K562 (cell line): ENCODE measurements at regions not wholly inside any gene's neighbourhood (a gene's known extent, or its start where the extent isn't known, plus 50 kb on each side); places are given as distances from the start of the nearest gene placed in this dataset.

Experiments used
- CSDE1 ChIP-seq, 2 experiments: fragments of 450-650 bp; IDR thresholded peaks; 2 replicates each; pipeline ENCODE4 v1.6.1; 2016; ENCODE audit warnings: mild to moderate bottlenecking in 1 of 2
- EP400 ChIP-seq: fragments of 450-650 bp; IDR thresholded peaks from 2 replicates; pipeline ENCODE4 v1.6.1; 2017; ENCODE audit warnings: antibody characterized with exemption, mild to moderate bottlenecking, moderate library complexity
- HNRNPL ChIP-seq: fragments of 200-400 bp; formaldehyde crosslinking; IDR thresholded peaks from 2 replicates; pipeline ENCODE4 v1.6.1; 2017; ENCODE audit warnings: low read depth, mild to moderate bottlenecking, low read length
- NFE2L1 ChIP-seq: fragments of 450-650 bp; IDR thresholded peaks from 2 replicates; pipeline ENCODE4 v1.6.1; 2016; ENCODE audit warnings: missing genetic modification characterization, low read depth, mild to moderate bottlenecking, missing compliant biosample characterization, moderate library complexity, borderline replicate concordance
- RAD21 ChIP-seq, 2 experiments: fragments of 250-450 bp in 1 of 2; fragments of 450-650 bp in 1 of 2; sonication (Bioruptor Pico) in 1 of 2; formaldehyde crosslinking in 1 of 2; IDR thresholded peaks in 1 of 2; conservative IDR thresholded peaks in 1 of 2; 2 replicates each; pipeline versions ENCODE4 v1.4.0 to v1.8.0; 2020 to 2022; ENCODE audit warnings: mild to moderate bottlenecking in 2 of 2, moderate library complexity in 1 of 2

- no peak for TF ChIP-seq EP400
- TF ChIP-seq RAD21 (CRISPR knock-in tag; conservative IDR thresholded peaks at IDR 0.05 in 1 of 2, IDR thresholded peaks at IDR 0.05 in 1 of 2) = no peak
- TF ChIP-seq CSDE1 (IDR thresholded peaks at IDR 0.05) = no peak
- TF ChIP-seq HNRNPL = no peak
- TF ChIP-seq NFE2L1 (tag) = no peak
These were observed 119.9 kb upstream of the SERTAD2 start for GRCh38 chr2:64773461-64774118.
